Nephron progenitor cell (in vitro differentiated cells): ENCODE measurements at regions not wholly inside any gene's neighbourhood (a gene's known extent, or its start where the extent isn't known, plus 50 kb on each side); places are given as distances from the start of the nearest gene placed in this dataset.
A peak's percentile ranks its signal among the peaks of the same experiment; 100 is the strongest.

Source experiments
- DNase-seq: peaks from one replicate; pipeline ENCODE4 v3.0.0; 2021
- H3K27ac Mint-ChIP-seq: 2 replicates; pipeline ENCODE4 v1.8.0; 2021; ENCODE audit warnings: mild to moderate bottlenecking, moderate library complexity, mixed read lengths
- H3K27me3 Mint-ChIP-seq: 2 replicates; pipeline ENCODE4 v1.8.0; 2021; ENCODE audit warnings: mild to moderate bottlenecking, low read depth, mixed read lengths; ENCODE audit not compliant: poor library complexity
- H3K36me3 Mint-ChIP-seq: 2 replicates; pipeline ENCODE4 v1.8.0; 2021; ENCODE audit warnings: low read depth, mixed read lengths
- H3K4me1 Mint-ChIP-seq: 2 replicates; pipeline ENCODE4 v1.8.0; 2021; ENCODE audit warnings: mixed read lengths
- H3K4me3 Mint-ChIP-seq: 2 replicates; pipeline ENCODE4 v1.8.0; 2021; ENCODE audit warnings: mild to moderate bottlenecking, moderate library complexity, mixed read lengths
- H3K9me3 Mint-ChIP-seq: 2 replicates; pipeline ENCODE4 v1.8.0; 2021; ENCODE audit warnings: mild to moderate bottlenecking, moderate library complexity, mixed read lengths
- CTCF ChIP-seq: fragments of 200-600 bp; sonication (generic); IDR thresholded peaks from 2 replicates; pipeline ENCODE4 v1.5.0; 2021; ENCODE audit warnings: antibody characterized with exemption

- Mint-ChIP-seq H3K4me1 (no peaks in the 10 kb centered on the region), H3K27me3 (no peaks in the 10 kb centered on the region), H3K9me3 (peaks cover 11% of the 10 kb centered on the region), H3K36me3 (peaks cover 38% of the 10 kb centered on the region), H3K27ac (no peak overlapping the region), H3K4me3 (no peak overlapping the region)
- DNase-seq = no peak
- no peak for TF ChIP-seq CTCF
Observed at GRCh38 chr16:25344006-25344405, 86.4 kb upstream of the ZKSCAN2 start.

GRCh38 chr16:25340973-25341372 is 83.3 kb upstream of the ZKSCAN2 start:
- no peak for TF ChIP-seq CTCF
- Mint-ChIP-seq H3K4me3 (no peak overlapping the region), H3K9me3 (peaks cover 7% of the 10 kb centered on the region), H3K27ac (peak overlapping the region; percentile 13), H3K27me3 (no peaks in the 10 kb centered on the region), H3K4me1 (no peaks in the 10 kb centered on the region), H3K36me3 (peaks cover 19% of the 10 kb centered on the region)
- no peak for DNase-seq

- TF ChIP-seq CTCF = no peak
- peaks cover 65% of the 10 kb centered on the region for H3K9me3 Mint-ChIP-seq
- H3K4me3 Mint-ChIP-seq = no peak overlapping the region
- H3K36me3 Mint-ChIP-seq = peaks cover 68% of the 10 kb centered on the region
- DNase-seq = no peak
- H3K27ac Mint-ChIP-seq = no peak overlapping the region
- H3K27me3 Mint-ChIP-seq = no peaks in the 10 kb centered on the region
- H3K4me1 Mint-ChIP-seq = no peaks in the 10 kb centered on the region
Observed at GRCh38 chr16:25317732-25318316, 60.2 kb upstream of the ZKSCAN2 start.

GRCh38 chr16:25311950-25312349 is 54.3 kb upstream of the ZKSCAN2 start:
- peaks cover 74% of the 10 kb centered on the region for H3K36me3 Mint-ChIP-seq
- H3K27me3 Mint-ChIP-seq = peaks cover 3% of the 10 kb centered on the region
- H3K4me3 Mint-ChIP-seq = no peak overlapping the region
- DNase-seq = no peak
- H3K9me3 Mint-ChIP-seq = peaks cover 69% of the 10 kb centered on the region
- H3K4me1 Mint-ChIP-seq = no peaks in the 10 kb centered on the region
- no peak for TF ChIP-seq CTCF
- H3K27ac Mint-ChIP-seq = no peak overlapping the region

GRCh38 chr16:25311039-25311438 is 53.4 kb upstream of the ZKSCAN2 start:
- Mint-ChIP-seq H3K27ac (no peak overlapping the region), H3K36me3 (peaks cover 66% of the 10 kb centered on the region), H3K27me3 (peaks cover 3% of the 10 kb centered on the region), H3K4me1 (no peaks in the 10 kb centered on the region), H3K4me3 (no peak overlapping the region), H3K9me3 (peaks cover 64% of the 10 kb centered on the region)
- no peak for TF ChIP-seq CTCF
- no peak for DNase-seq
